ENCODE measurements at regions not wholly inside any gene's neighbourhood (a gene's known extent, or its start where the extent isn't known, plus 50 kb on each side); places are given as distances from the start of the nearest gene placed in this dataset.

GRCh38 chr6:168909288-168909687 lies 344.4 kb downstream of the THBS2 start:
- DNase-seq (ENCODE audit: low read depth, low spot score), result no peak

DNA sequence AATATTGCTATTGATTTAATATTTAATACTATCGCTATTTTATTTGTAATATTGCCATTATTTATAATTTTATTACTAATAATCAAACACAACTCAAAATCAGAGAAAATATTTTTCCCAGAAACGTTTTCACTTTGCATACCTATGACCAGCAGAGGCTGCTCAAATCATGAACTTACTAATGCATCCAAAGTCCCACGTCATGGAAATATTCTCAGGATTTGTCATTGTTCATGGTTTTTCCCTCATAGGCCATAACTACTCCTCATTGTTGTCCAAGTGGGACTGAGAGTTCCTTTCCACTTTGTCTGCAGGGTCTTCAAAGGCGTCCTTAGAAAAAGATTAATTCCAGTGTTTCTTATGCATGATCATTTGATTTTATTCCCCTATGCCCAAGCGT lies 344.8 kb downstream of the THBS2 start:
- peak; percentile 35 for DNase-seq (ENCODE audit: low read depth, low spot score)

GRCh38 chr6:168908166-168908565 lies 345.5 kb downstream of the THBS2 start:
- peak; percentile 47 for DNase-seq (ENCODE audit: low read depth, low spot score)

DNA sequence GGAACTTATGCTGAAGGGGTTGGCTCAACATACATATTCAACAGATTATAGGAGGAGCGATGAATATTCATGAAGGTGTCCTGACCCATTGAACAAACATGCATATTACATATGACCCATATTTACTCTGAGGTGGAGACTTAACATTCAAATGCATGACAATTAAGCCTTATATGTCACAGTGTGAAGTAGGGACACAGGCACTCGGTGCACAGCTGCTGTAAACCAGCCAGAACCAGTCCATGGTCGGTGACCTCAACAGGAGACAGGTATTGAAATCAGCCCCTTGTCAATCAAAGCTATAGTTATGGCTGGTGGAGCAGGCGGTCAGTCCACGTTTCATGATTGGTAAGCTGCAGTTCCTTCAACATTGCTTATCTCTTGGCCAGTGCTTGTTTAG lies 347.3 kb downstream of the THBS2 start:
- no peak for DNase-seq (ENCODE audit: low read depth, low spot score)

GRCh38 chr6:168905451-168906090 lies 348.1 kb downstream of the THBS2 start:
- DNase-seq (ENCODE audit: low read depth, low spot score), result no peak

DNA sequence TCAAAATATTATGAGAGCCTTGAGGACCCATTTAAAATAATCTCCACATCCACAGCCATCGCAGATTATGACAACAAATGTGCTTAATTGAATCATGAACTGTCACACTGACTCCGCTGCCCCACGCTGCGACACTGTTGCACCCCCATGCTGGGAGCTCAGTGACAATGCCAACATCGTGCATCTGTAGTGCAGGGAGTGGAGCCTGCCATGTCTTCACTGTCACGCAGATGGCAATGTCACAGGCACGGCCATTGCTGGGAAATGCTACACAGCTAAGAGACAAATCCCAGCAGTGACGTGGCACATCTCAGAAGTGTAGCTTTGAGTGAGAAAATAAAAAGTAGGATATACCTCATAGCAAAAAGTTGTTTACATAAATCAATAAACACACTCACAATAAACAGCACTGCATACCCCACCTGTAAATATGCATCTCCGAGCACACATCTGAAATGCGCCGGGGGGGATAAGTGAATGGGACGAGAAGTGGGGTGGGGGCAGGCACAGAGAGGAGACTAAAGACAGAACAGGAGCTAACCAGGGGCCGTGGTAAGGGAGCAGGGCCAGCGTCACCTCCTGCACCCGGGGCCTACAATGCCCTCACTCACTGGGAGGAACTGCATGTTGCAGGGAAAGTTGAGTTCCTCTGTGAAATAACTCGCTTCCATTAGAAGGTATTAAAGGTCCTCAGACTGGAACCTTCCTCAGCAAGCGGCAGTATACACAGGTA lies 349.9 kb downstream of the THBS2 start:
- DNase-seq (ENCODE audit: low read depth, low spot score), result no peak

DNA sequence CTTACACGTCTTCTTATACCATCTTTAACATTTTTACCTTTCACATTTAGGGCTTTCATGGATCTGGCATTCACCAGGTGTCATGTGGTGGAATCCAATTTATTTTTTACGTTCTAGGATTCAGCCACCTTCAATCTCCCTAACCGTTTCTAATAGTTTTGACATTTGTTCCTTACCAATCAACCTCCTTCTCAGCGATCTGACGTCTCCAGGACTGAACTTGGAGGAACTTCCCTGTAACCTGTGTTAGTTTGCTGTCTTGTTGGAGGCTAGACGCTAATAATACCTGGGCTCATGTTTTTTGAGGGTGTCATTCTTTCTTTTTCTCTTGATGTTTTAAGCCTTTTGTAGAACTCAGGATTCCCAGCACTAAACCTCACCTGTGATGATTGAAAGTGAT lies 351.6 kb downstream of the THBS2 start:
- DNase-seq (ENCODE audit: low read depth, low spot score), result no peak

DNA sequence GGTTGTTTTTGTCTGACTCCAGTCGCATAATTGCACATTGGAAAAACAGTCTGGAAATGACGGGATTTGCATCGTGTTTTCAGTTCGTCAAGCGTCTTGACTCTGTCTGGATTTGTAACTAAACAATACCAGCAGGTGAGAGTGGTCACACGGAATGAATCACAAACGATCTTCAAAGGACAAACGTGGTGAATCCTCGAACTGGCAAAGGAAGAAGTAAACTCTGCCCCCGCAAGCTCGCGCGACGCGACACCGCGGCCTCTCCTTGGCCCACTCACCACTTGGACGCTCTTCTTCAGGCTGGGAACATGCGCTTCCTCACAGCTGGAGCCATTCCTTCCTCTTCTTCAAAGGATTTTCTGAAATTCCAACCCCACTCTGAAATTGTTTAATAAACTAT lies 352.6 kb downstream of the THBS2 start:
- DNase-seq (ENCODE audit: low read depth, low spot score), result no peak

DNA sequence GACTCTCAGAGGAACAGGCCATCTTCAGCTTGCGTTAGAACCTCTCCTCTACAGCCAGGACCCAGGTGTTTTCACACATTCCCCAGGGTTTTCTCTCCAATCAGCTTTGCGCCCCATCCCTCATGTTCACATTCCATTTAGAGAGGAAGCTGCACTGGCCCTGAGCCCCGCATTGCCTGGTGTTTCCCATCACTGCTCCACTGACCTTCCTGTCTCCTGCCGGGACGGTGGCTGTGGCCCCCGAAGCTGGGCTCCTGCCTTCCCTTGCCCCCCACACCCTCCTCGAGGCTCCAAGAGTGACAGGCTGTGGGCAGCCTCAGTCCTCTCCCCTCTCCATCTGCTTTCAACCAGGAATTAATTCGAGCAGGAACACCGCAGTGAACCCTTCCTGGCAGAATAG lies 357.3 kb downstream of the THBS2 start:
- no peak for DNase-seq (ENCODE audit: low read depth, low spot score)

DNA sequence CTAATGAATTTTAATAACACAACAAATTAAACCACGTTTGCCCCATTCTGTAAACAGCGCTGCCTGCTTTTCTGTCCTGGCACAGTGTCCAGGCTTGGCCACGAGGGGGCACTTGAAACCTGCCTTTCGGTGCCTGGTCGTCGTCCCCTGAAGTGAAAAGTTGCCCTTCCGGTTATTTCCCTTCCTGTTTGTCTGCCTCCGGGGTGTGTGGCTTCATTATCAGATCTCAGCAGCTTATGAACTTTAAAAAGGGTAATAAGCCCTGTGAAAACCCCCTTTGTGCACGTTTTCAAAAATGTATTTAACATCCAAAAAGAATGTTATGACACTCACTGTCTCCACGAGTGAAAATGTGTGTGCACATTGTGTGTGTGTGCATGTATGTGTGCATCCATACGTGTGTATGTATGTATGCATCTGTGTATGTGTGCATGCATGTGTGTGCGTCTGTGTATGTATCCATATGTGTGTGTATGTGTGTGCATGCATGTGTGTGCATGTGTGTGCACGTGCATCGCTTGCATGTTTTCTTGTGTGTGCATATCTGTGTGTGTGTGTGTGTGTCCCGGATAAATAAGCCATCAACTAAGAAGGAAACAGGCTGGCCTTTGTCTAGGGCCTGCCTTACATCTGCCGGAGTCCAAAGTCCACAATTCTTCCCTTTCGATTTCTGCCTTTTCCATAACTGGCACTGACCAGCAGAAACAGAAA lies 358.4 kb downstream of the THBS2 start:
- peak; percentile 85 for DNase-seq (ENCODE audit: low read depth, low spot score)

- no peak for DNase-seq (ENCODE audit: low read depth, low spot score)
These were observed 361.6 kb downstream of the THBS2 start for GRCh38 chr6:168892031-168892430.

- no peak for DNase-seq (ENCODE audit: low read depth, low spot score)
These were observed 362.7 kb downstream of the THBS2 start for GRCh38 chr6:168890981-168891365.

- no peak for DNase-seq (ENCODE audit: low read depth, low spot score)
These were observed 363.2 kb downstream of the THBS2 start for GRCh38 chr6:168890306-168890980.

DNA sequence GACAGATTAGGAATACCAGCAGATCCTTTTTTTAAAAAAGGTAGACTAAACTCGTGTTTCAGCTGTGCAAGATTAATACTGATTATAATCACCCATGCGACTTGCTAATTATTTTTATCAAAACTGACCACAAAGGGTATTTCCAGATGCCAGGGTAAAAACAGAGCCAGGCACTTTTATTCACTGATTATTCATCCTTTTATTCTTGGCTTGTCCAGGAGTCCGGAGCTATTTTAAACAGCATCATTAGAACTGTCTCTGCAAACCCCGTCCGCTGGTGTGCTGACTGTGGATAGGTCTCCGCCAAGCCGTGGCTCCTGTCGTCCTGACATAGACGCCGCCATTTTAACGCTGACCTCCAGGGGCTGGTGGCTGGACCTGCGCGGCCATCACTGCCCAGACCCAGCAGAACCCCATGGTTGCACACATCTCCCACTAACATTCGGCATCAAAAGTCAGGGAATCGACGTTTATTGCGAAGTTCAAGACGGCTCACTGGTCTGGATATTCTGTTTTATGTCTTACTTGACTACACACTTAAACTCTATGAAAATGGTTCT lies 364.8 kb downstream of the THBS2 start:
- DNase-seq (ENCODE audit: low read depth, low spot score), result no peak

DNA sequence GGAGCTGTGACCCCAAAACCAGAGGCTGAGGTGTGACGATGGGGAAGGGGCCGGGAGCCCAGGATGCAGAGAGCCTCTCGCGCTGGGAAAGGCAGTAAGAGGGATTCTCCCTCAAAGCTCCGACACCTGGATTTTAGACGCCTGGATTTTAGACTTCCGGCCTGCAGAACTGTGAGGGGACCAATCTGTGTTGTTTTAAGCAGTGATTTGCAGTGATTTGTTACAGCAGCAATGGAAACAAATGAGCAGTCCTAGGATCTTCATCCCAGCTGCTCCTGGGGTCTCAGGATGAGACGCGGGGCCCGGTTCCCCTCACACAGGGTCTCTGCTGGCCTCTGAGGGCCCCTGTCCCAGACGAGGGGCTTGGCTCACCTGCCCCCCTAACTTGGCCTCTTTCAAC lies 365.5 kb downstream of the THBS2 start:
- no peak for DNase-seq (ENCODE audit: low read depth, low spot score)

- no peak for DNase-seq (ENCODE audit: low read depth, low spot score)
These were observed 366.0 kb downstream of the THBS2 start for GRCh38 chr6:168887621-168888020.

DNA sequence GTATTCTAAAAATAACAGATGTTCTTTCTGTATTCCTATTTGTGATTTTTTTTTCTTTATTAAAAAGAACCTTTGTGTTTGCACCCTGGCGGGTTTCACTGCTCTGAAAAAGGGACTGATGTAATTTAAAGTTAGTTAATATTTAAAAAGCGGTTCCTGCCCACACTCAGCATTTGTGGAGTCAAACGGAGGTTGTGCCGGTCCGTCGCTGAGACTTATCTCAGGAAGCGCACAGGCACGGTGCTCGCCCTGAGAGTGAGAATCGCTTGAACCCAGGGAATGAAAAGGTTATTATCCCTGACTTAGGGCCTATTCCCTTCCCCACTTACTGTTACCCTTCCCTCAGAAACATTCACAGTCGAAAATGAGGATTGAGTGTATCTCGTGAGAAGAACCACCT lies 366.7 kb downstream of the THBS2 start:
- DNase-seq (ENCODE audit: low read depth, low spot score), result no peak

GRCh38 chr6:168885751-168886742 lies 367.6 kb downstream of the THBS2 start:
- DNase-seq (ENCODE audit: low read depth, low spot score), result no peak

DNA sequence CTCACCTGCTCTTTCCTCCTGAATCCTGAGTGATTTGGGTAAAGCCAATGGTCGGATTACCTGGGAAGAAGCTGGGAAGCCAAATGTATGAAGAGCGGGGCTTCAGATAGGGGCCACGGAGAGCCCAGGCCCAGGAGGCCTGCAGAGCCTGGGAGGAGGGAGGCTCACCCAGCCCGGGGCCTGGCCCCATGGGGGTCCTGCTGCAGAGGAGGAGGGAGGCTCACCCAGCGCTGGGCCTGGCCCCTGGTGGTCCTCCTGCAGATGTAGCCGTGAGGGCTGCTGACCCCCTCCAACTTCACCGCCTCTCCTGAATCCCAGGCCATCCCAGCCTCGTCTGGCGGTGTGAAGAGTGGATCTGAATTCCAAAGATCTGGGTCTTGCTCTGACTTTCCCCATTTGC lies 368.4 kb downstream of the THBS2 start:
- DNase-seq (ENCODE audit: low read depth, low spot score), result no peak

DNA sequence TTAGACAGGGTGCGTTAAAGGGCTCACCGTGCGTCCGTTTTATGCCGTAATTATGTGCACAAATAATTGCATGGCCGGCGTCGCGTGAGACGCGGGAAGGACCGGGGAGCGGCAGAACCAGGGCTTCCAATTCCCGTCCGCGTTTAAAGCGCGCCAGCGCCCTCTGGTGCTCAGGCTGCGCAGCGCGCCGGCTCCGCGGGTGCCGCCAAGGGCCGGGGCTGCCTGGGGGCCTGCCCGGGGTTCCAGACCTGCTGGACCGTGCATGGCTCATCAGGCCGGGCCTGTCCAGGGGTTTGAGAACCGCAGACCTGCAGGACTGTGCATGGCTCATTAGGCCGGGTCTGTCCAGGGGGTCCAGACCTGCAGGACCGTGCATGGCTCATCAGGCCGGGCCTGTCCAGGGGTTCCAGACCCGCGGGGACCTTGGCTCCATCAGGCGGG lies 369.0 kb downstream of the THBS2 start:
- DNase-seq (ENCODE audit: low read depth, low spot score), result peak; percentile 63

All from astrocyte of the hippocampus (primary cell).